Fibroblast of peridontal ligament (primary cell): ENCODE measurements at regions not wholly inside any gene's neighbourhood (a gene's known extent, or its start where the extent isn't known, plus 50 kb on each side); places are given as distances from the start of the nearest gene placed in this dataset.
"Not testable (repeated sequence)": the region's sequence is repeated elsewhere in the genome, so short reads cannot be mapped to it uniquely, and the experiment has no call there.

Experiments
- DNase-seq: peaks from one replicate; pipeline ENCODE4 v3.0.0-alpha.2; 2010; ENCODE audit errors: extremely low read depth

GRCh38 chr7:69116196-69116595, 482.1 kb upstream of the AUTS2 start:
- not testable (repeated sequence) for DNase-seq

GRCh38 chr7:69122953-69123352, 475.3 kb upstream of the AUTS2 start:
- no peak for DNase-seq

DNA sequence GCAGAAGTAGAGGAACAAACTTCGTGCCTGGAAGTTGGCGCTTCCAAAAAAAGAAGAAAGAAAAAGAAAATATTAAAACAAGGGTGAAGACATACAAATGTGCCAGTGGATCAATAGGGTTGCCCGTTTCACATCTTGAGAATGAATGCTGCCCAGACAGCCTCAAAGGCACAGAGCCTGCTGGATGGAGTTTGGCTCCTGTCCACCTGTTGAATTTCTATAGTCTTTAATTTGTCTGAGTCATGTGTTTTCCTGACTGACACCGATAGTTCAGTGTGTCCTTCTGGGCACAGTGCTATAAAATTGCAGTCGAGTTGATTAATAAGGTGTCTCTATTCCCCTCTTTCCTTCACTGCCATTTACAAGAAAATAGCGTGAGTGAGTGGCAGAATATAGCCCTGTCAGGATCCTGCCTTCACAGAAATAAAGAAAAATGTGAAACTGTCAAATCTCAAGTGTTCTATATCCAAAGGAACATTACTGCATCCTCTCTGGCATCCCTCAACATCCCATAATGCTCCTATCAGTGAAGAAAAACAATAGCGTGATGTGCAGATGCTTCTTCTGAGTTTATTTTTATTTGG, 471.3 kb upstream of the AUTS2 start:
- no peak for DNase-seq

DNA sequence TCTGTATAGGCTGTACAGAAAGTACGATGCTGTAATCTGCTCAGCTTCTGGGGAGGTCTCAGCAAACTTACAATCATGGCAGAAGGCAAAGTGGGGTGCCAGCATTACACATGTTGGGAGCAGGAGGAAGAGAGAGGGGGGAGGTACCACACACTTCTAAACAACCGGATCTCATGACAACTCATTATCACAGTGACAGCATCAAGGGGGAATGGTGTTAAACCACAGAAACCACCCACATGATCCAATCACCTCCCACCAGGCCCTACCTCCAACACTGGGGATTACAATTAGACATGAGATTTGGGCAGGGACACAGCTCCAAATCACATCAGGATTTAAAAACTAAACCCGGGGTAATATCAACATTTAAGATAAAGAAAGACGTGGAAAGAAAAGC, 468.8 kb upstream of the AUTS2 start:
- no peak for DNase-seq

DNA sequence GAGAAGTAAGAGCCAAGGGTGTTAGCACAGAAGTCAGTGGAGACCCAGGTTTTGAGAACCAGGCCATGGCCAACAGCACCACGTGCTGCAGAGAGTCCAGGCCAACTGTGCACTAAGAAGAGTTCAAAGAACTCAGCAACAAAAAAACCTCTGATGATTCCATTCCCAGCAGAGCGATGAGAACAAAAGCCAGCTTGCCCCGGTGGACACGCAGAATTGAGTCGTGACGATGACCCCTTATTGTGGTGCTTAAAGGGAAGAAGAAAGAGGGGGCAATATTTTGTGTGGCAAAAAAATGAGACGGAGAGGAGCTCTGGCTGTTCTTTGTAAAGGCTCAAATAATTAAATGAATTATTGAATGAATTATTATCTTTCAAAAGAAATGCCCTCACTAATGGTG, 468.3 kb upstream of the AUTS2 start:
- no peak for DNase-seq

GRCh38 chr7:69130396-69130795, 467.9 kb upstream of the AUTS2 start:
- DNase-seq: no peak

- no peak for DNase-seq
Observed at GRCh38 chr7:69134316-69134715, 464.0 kb upstream of the AUTS2 start.

DNA sequence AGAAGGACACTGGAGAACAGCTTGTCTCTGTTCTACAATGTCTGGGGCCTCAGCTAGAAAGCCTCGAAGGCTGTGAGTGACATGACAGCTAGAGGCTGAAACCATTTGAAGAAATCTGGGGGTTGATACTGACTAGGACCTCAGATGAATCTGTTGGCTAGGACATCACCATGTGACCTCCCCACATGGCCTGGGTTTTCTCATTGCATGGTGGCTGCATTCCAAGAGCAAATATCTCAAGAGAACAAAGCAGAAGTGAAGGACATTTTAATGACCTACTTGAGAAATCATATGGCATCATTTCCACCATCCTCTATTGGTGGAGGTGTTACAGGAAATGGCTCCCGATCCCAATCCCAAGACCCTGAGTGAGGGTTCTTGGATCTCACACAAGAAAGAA, 450.6 kb upstream of the AUTS2 start:
- no peak for DNase-seq

GRCh38 chr7:69149804-69150782, 448.2 kb upstream of the AUTS2 start:
- DNase-seq: no peak

DNA sequence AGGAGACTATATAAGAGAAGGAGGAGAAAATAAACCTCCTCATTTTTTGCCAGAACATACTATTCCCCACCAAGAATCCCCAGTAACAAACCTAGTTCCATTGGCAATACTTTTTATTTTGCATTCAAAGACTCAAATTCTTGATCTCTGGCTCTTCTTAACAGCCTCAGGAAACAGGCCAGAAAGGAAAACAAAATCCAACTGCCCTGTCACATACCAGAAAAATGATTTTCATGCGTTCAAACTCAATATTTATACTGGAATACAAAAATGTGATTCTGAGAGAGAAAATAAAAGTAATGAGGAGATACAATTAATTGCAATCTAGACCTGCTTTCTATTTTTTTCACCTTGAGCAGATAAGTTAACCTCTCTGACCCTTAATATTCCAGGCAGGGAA, 435.9 kb upstream of the AUTS2 start:
- DNase-seq: no peak

DNA sequence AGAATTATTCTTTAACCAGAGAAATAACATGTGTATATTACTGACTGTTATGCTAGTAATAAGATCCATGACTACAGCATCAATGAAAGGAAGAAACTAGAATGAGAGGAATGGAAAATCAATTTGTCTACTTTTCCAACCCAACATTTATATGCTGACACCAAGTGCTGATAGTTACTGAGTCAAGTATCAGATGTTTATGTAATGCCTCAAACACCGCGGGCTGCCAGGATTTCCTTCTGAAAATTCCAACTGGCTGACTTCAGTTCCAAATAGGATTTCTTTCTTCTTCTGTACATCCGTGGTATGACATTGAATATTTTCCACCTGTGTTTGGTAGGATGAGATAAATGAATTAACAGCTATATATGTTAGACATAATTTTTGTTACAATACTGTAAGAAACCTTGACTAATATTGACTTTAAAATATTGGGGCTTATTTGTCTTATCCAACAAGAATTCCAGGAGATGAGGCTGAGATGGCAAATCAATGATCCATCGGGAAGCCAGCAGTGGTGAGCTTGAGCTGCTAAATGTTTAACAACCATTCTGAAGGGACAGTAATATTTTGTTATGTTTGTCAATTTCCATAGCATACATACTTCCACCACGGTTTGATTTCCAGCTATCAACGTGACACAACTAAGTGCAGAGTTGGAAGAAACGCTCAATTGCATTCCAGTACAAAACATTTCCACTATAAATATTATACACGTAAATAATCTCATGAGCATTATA, 435.2 kb upstream of the AUTS2 start:
- no peak for DNase-seq

DNA sequence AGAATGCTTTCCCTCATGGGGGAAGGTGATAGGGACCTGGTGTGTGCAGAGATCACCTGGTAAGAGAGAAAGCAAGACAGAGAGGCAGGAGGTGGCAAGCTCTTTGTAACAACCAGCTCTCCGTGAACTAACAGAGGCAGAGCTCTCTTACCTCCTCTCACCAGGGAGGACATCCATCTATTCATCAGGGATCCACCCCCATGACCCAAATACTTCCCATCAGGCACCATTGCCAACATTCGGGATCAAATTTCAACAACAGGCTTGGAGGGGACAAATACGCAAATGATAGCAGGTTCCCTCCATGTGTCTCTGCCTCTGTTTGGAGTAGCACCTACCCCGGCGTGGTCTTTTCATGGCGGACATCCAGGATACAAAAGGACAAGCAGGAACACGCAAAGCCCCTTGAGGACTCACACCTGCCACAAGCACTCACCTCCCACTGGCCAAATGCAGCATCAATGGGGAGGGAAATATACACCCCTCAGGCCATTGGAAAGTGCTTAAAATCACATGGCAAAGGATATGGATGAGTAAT, 431.2 kb upstream of the AUTS2 start:
- DNase-seq: no peak

DNA sequence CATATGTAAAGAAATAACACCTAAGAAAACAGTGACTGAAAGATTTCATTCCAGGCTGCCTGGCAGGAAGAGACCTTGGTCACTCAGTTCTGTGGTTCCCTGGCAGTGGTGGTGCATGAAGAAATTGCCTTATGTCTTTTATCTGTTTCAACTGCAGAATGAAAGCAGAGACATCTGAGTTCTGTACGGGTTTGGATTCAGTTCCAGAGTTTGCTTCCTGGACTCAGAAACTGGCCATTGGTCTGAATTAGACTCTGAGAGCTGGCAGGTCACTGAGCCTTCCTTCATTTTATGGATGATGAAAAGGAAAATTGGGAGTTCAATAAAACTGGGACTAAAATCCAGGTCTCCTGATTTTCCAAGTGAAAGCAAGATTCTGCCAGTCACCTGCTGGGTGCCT, 428.9 kb upstream of the AUTS2 start:
- DNase-seq: no peak

DNA sequence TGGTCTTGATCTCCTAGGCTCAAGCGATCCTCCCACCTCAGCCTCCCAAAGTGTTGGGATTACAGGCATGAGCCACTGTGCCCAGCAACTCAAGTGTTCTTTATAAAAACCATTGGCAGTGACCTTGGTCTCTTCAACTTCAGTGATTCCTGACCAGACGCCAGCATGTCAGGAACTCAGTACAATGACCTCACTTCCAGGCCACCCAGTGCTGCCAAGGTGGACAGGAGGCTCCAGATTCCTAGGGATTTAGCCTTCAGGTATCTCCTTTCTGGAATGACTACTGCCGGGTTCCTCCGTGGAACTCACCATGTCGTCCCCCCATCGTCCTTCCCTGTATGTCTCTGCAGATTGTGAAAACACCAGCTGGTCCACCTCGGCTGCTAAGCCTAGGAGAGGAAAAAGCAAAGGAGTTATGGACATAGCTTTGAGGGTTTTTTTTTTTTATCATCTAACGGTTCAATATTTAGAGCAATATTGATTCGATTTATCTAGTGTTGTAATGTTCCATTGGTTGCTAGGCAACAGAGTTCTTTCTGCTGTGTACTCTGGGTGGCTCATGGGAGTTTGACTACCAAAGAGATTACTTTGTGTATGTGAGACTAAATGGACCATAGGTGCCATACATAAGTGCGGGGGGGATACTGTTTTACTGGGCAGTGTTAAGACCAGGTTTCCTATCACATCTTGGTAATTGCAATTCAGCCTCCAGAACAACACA, 425.8 kb upstream of the AUTS2 start:
- no peak for DNase-seq

- no peak for DNase-seq
Observed at GRCh38 chr7:69173341-69173740, 424.9 kb upstream of the AUTS2 start.

- no peak for DNase-seq
Observed at GRCh38 chr7:69173846-69174245, 424.4 kb upstream of the AUTS2 start.

DNA sequence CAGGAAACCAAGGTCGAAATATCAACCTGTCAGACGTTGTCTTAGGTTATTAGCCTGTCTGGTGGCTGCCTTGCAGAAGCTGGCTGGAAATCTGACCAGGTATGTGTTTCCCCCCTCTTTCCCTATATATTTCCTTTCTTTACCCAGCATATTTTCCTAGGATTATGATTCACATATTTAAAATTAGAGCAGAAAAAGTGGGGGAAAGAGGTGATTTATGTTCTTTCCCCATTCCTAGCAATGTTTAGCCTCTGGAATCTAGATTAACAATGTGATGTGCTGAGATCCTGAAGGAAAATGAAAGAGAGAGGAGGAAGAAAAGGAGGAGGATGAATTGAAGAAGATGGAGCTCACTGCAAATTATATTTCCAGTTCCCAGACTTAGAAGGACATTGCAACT, 421.4 kb upstream of the AUTS2 start:
- no peak for DNase-seq

DNA sequence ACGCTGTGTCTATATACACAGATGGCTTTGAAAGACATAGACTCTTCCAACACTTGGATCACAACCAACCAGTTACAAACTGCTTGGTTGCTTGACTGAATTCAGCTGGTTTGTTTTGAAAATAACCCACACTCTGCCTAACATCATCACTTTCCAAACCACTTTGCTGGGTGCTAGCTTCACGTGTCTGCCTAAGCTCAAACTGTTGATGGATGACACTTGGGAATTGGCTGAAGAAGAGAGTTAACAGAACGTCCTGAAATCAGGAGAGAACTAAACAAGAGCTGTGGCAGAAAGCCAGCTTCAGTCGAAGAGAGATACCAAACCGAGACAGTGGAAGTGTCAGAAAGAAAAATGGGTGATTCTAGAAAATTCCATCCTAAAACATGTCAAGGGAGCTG, 420.8 kb upstream of the AUTS2 start:
- no peak for DNase-seq

GRCh38 chr7:69177941-69178494, 420.3 kb upstream of the AUTS2 start:
- DNase-seq: no peak

DNA sequence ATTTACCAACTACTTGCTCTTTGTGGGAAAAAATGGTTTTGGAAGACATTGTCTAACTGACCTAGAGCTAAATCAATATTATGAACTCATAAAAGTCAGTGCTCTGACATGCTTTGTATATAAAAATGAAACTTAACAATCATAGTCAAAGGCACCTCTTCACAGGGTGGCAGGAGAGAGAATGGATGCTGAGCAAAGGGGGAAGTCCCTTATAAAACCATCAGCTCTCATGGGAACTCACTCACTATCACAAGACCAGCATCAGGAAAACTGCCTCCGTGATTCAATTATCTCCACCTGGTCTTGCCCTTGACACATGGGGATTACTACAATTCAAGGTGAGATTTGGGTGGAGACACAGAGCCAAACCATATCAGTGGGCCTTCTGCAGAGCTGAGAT, 417.6 kb upstream of the AUTS2 start:
- no peak for DNase-seq
